HCT116 (cell line): ENCODE measurements at regions not wholly inside any gene's neighbourhood (a gene's known extent, or its start where the extent isn't known, plus 50 kb on each side); places are given as distances from the start of the nearest gene placed in this dataset.

Source experiments
- ATAC-seq: fragments of 200-7000 bp; cut with Tn5 transposase; 2 replicates; pipeline ENCODE4 v1.9.1; 2020; ENCODE audit warnings: mild to moderate bottlenecking, moderate library complexity
- BruUV-seq: library from RNA; stranded (reverse); fragments of 400-500 nt; replicated peaks from 2 replicates; lab custom pipeline; 2021; lab: Mats Ljungman, UMichigan
- CTCF ChIA-PET: fragments of 300-600 bp; sonication (Branson Sonifier 250); formaldehyde crosslinking; loops from one replicate; lab custom pipeline; 2021; ENCODE audit warnings: antibody characterized with exemption; lab: Charles Lee
- POLR2A ChIA-PET: fragments of 300-600, 350-600 bp; sonication (Branson Sonifier 250); formaldehyde crosslinking; loops from one replicate; lab custom pipeline; 2021; ENCODE audit warnings: antibody characterized with exemption; lab: Charles Lee
- RAD21 ChIA-PET, 2 experiments: fragments of 300-600 bp; sonication (Branson Sonifier 250); formaldehyde crosslinking; loops; one replicate each; lab custom pipeline; 2023; ENCODE audit warnings: low total read pairs in 2 of 2; ENCODE audit not compliant: uncharacterized antibody in 2 of 2, unreplicated experiment in 2 of 2, low non-redundant PET in 1 of 2; lab: Charles Lee
- DNase-seq: peaks from one replicate; pipeline ENCODE4 v3.0.0-alpha.2; 2010; ENCODE audit warnings: low read depth, low spot score
- H2AFZ ChIP-seq: fragments of 200-600 bp; shearing (Covaris generic), sonication (generic); 2 replicates; pipeline ENCODE4 v1.6.1; 2017; ENCODE audit warnings: low read depth, mixed run types, mixed read lengths, antibody characterized with exemption, low read length; ENCODE audit not compliant: poor library complexity, severe bottlenecking
- H3K27ac ChIP-seq: 2 replicates; pipeline ENCODE4 v1.5.1; 2012; ENCODE audit warnings: low read depth, low read length
- H3K27me3 ChIP-seq: fragments of 200-600 bp; sonication (generic); 2 replicates; pipeline ENCODE4 v1.6.1; 2016; ENCODE audit warnings: mixed run types, low read length, mixed read lengths; ENCODE audit not compliant: insufficient read depth
- H3K36me3 ChIP-seq, 2 experiments: fragments of 200-500 bp in 1 of 2; fragments of 200-600 bp in 1 of 2; sonication (Bioruptor generic) in 1 of 2; sonication (generic) in 1 of 2; 2 replicates each; pipeline versions ENCODE4 v1.5.1 to v1.6.1; 2014 to 2016; ENCODE audit warnings: low read length in 2 of 2, inconsistent platforms in 1 of 2, mixed read lengths in 1 of 2, mixed run types in 1 of 2; ENCODE audit not compliant: insufficient read depth in 2 of 2, control insufficient read depth in 1 of 2
- H3K4me1 ChIP-seq, 2 experiments: fragments of 200-600 bp in 1 of 2; sonication (generic) in 1 of 2; 2 replicates each; pipeline versions ENCODE4 v1.5.1 to v1.6.1; 2012 to 2017; ENCODE audit warnings: low read length in 2 of 2, inconsistent platforms in 1 of 2, mild to moderate bottlenecking in 1 of 2, mixed read lengths in 1 of 2, mixed run types in 1 of 2, moderate library complexity in 1 of 2; ENCODE audit not compliant: insufficient read depth in 2 of 2, control insufficient read depth in 1 of 2
- H3K4me2 ChIP-seq: fragments of 200-600 bp; sonication (generic); 2 replicates; pipeline ENCODE4 v1.6.1; 2017; ENCODE audit warnings: mixed run types, low read length, mixed read lengths
- H3K4me3 ChIP-seq, 2 experiments: fragments of 200-600 bp in 1 of 2; sonication (generic) in 1 of 2; replicated peaks in 1 of 2; 2 replicates each; pipeline ENCODE4 v1.5.1; 2011 to 2016; ENCODE audit warnings: low read length in 2 of 2, control low read depth in 1 of 2, low read depth in 1 of 2, mild to moderate bottlenecking in 1 of 2, mixed read lengths in 1 of 2, mixed run types in 1 of 2
- H3K79me2 ChIP-seq: fragments of 200-600 bp; sonication (generic); 2 replicates; pipeline ENCODE4 v1.6.1; 2017; ENCODE audit warnings: mild to moderate bottlenecking, mixed run types, low read length, moderate library complexity, mixed read lengths; ENCODE audit not compliant: insufficient read depth
- H3K9ac ChIP-seq: fragments of 200-600 bp; sonication (generic); 2 replicates; pipeline ENCODE4 v1.6.1; 2016; ENCODE audit warnings: low read length, mixed read lengths
- H3K9me2 ChIP-seq: fragments of 200-600 bp; sonication (generic), shearing (Covaris generic); 2 replicates; pipeline ENCODE4 v1.6.1; 2017; ENCODE audit warnings: mixed run types, mild to moderate bottlenecking, moderate library complexity; ENCODE audit not compliant: insufficient read depth
- H3K9me3 ChIP-seq, 2 experiments: fragments of 200-500 bp in 1 of 2; fragments of 200-600 bp in 1 of 2; sonication (Bioruptor generic) in 1 of 2; sonication (generic) in 1 of 2; 2 replicates each; pipeline ENCODE4 v1.6.1; 2014 to 2017; ENCODE audit warnings: low read length in 2 of 2, mixed read lengths in 2 of 2, inconsistent platforms in 1 of 2, low read depth in 1 of 2, mild to moderate bottlenecking in 1 of 2, mixed run types in 1 of 2, moderate library complexity in 1 of 2; ENCODE audit not compliant: control insufficient read depth in 1 of 2, insufficient read depth in 1 of 2
- H4K20me1 ChIP-seq: fragments of 200-600 bp; sonication (generic), shearing (Covaris generic); 2 replicates; pipeline ENCODE4 v1.6.1; 2017; ENCODE audit warnings: mixed run types, mild to moderate bottlenecking, moderate library complexity; ENCODE audit not compliant: insufficient read depth
- CBX3 ChIP-seq: IDR thresholded peaks from 2 replicates; pipeline ENCODE4 v1.6.1; 2012; ENCODE audit warnings: low read depth
- CEBPB ChIP-seq: IDR thresholded peaks from 2 replicates; pipeline ENCODE4 v1.6.1; 2012; ENCODE audit warnings: low read depth
- EGR1 ChIP-seq: IDR thresholded peaks from 2 replicates; pipeline ENCODE4 v1.6.1; 2012; ENCODE audit warnings: low read depth
- POLR2A ChIP-seq: IDR thresholded peaks from 2 replicates; pipeline ENCODE4 v1.7.0; 2011; ENCODE audit warnings: borderline replicate concordance; ENCODE audit not compliant: insufficient read depth, insufficient read length; ENCODE audit errors: extremely low read depth
- RAD21 ChIP-seq: IDR thresholded peaks from 2 replicates; pipeline ENCODE4 v1.6.1; 2012; ENCODE audit warnings: low read depth, mild to moderate bottlenecking
- SIN3A ChIP-seq: IDR thresholded peaks from 2 replicates; pipeline ENCODE4 v1.6.1; 2012; ENCODE audit warnings: low read depth
- SRF ChIP-seq: IDR thresholded peaks from 2 replicates; pipeline ENCODE4 v1.6.1; 2012; ENCODE audit warnings: low read depth
- TCF7L2 ChIP-seq: IDR thresholded peaks from 2 replicates; pipeline ENCODE4 v1.7.0; 2011; ENCODE audit warnings: borderline replicate concordance, inconsistent platforms; ENCODE audit not compliant: insufficient read depth, insufficient read length; ENCODE audit errors: extremely low read depth
- ZNF274 ChIP-seq: fragments of 200-500 bp; sonication (Bioruptor generic); IDR thresholded peaks from 2 replicates; pipeline ENCODE4 v1.6.1; 2014; ENCODE audit warnings: mild to moderate bottlenecking, low read depth, low read length, inconsistent platforms
- intact Hi-C: fragments of 100-400 bp; cut with micrococcal nuclease; formaldehyde crosslinking; loops from 2 replicates; pipeline ENCODE4 v1.10.0; 2022
- TF ChIP-seq, protein P1 (sequence below): IDR thresholded peaks from 2 replicates; pipeline ENCODE4 v1.6.1; 2011; ENCODE audit warnings: mild to moderate bottlenecking, low read length, moderate library complexity; ENCODE audit not compliant: insufficient replicate concordance; ENCODE audit errors: extremely low read depth
- TF ChIP-seq, protein P2 (sequence below): IDR thresholded peaks from 2 replicates; pipeline ENCODE4 v1.6.1; 2012
- TF ChIP-seq, protein P3 (sequence below): IDR thresholded peaks from 2 replicates; pipeline ENCODE4 v1.6.1; 2012

DNA sequence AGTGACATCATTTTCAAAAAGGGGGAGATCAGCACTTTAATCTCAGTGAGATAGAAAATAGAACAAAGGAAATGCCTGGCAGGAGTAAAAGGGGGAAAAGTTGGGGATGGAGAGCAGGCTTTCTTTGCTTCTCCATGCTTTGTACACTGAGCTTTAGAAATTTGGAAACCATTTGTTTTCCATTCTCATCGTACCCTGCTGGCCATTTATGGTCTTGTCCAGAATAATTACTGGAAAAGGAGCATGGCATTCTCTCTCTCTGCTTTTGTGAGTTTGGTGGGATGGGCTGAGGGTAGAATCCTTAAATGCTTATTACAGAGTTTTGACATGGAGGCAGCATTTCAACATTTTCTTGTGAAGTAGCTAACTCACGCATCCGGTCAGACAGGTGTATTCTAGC, 104.4 kb upstream of the FLRT2 start:
- ATAC-seq (no peak), DNase-seq (no peak)
- H3K27me3 ChIP-seq, result no peaks in the 10 kb centered on the region
- no peak overlapping the region for H3K4me2 ChIP-seq
- no peaks in the 10 kb centered on the region for H3K36me3 ChIP-seq
- ChIA-PET RAD21 (no interaction called here), POLR2A (no interaction called here), CTCF (no interaction called here)
- TF ChIP-seq TCF7L2 (no peak), POLR2A (no peak), EGR1 (no peak), CBX3 (no peak), SIN3A (no peak)
- H3K79me2 ChIP-seq, result no peaks in the 10 kb centered on the region
- H3K4me1 ChIP-seq, result no peaks in the 10 kb centered on the region
- no peaks in the 10 kb centered on the region for H3K9me2 ChIP-seq
- no peak overlapping the region for H3K4me3 ChIP-seq
- H2AFZ ChIP-seq, result no peak overlapping the region
- H3K9ac ChIP-seq, result no peak overlapping the region
- intact Hi-C loops, result no loop called here
- H3K9me3 ChIP-seq, result peaks cover 7 to 21% of the 10 kb centered on the region in 2 experiments; a peak in 2 of 4 replicates
- no peak overlapping the region for H3K27ac ChIP-seq
- BruUV-seq, result no TSS peak
- H4K20me1 ChIP-seq, result no peaks in the 10 kb centered on the region

DNA sequence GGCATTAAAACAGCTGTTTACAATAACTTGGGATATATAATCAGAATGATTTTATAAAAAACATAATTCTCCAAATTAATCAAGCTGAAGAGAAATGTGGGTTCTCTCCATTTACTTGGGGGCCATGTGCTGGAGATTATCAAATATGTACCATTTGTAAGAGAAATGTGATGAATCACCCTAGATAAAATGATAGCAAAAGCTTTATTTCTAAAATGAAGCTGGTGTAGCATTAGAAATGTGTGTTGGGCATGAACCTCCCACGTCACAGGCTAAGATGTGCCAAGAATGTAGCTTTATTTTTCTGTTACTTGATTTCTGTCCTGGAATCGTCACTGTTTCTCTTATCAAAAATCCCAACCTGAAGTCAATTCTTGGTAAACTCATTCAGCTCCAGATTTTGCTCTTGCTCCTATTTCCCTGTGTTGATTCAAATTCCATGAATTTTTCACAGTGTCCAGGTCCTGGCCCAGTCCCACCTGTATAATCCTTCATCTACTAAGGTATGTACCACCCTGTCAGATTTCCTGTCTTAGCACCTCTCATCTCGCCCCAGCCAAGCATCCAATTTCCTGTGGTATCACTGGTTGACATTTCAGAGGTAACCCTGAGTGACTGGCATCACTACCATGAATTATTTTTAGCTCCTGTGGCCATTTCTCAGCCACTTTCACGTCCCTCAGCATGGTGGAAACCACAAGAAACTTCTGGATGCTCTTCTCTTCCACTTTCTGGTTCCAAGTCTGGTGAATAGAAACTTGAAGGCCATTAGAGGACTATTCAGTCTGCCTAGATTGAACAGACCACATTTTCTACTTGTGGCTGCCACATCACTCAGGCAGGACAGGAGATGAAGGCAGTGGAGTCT, 103.6 kb upstream of the FLRT2 start:
- H3K9me3 ChIP-seq, result peaks cover 7 to 17% of the 10 kb centered on the region in 2 experiments; a peak in 2 of 4 replicates
- H2AFZ ChIP-seq, result no peak overlapping the region
- no TSS peak for BruUV-seq
- POLR2A ChIA-PET, result no interaction called here
- RAD21 ChIA-PET, result no interaction called here
- no peaks in the 10 kb centered on the region for H3K27me3 ChIP-seq
- H3K4me3 ChIP-seq, result no peak overlapping the region
- H4K20me1 ChIP-seq, result no peaks in the 10 kb centered on the region
- no peak for TF ChIP-seq ZNF274
- no peak for TF ChIP-seq TCF7L2
- no peak for TF ChIP-seq RAD21
- TF ChIP-seq, protein P1, sequence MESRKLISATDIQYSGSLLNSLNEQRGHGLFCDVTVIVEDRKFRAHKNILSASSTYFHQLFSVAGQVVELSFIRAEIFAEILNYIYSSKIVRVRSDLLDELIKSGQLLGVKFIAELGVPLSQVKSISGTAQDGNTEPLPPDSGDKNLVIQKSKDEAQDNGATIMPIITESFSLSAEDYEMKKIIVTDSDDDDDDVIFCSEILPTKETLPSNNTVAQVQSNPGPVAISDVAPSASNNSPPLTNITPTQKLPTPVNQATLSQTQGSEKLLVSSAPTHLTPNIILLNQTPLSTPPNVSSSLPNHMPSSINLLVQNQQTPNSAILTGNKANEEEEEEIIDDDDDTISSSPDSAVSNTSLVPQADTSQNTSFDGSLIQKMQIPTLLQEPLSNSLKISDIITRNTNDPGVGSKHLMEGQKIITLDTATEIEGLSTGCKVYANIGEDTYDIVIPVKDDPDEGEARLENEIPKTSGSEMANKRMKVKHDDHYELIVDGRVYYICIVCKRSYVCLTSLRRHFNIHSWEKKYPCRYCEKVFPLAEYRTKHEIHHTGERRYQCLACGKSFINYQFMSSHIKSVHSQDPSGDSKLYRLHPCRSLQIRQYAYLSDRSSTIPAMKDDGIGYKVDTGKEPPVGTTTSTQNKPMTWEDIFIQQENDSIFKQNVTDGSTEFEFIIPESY, result no peak
- TF ChIP-seq, protein P2, sequence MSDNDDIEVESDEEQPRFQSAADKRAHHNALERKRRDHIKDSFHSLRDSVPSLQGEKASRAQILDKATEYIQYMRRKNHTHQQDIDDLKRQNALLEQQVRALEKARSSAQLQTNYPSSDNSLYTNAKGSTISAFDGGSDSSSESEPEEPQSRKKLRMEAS, result no peak
- TF ChIP-seq SRF, result no peak
- no peak for TF ChIP-seq EGR1
- TF ChIP-seq, protein P3, sequence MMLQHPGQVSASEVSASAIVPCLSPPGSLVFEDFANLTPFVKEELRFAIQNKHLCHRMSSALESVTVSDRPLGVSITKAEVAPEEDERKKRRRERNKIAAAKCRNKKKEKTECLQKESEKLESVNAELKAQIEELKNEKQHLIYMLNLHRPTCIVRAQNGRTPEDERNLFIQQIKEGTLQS, result no peak
- TF ChIP-seq CEBPB, result no peak
- TF ChIP-seq SIN3A, result no peak
- TF ChIP-seq POLR2A, result no peak
- H3K9ac ChIP-seq, result no peak overlapping the region
- no peaks in the 10 kb centered on the region for H3K4me1 ChIP-seq
- no peak overlapping the region for H3K27ac ChIP-seq
- CTCF ChIA-PET, result no interaction called here
- DNase-seq (no peak), ATAC-seq (no peak)
- H3K4me2 ChIP-seq, result no peak overlapping the region
- H3K9me2 ChIP-seq, result no peaks in the 10 kb centered on the region
- H3K79me2 ChIP-seq, result no peaks in the 10 kb centered on the region
- H3K36me3 ChIP-seq, result no peaks in the 10 kb centered on the region
- intact Hi-C loops, result no loop called here
